Brain pericyte (primary cell): ENCODE measurements at regions not wholly inside any gene's neighbourhood (a gene's known extent, or its start where the extent isn't known, plus 50 kb on each side); places are given as distances from the start of the nearest gene placed in this dataset.

Source experiments
- DNase-seq: peaks from one replicate; pipeline ENCODE4 v3.0.0-alpha.2; 2012; ENCODE audit warnings: low read depth, low spot score

- no peak for DNase-seq
Observed at GRCh38 chr2:51153236-51153635, 121.3 kb upstream of the NRXN1 start.

GRCh38 chr2:51151490-51152140 is 119.7 kb upstream of the NRXN1 start:
- DNase-seq: no peak

- no peak for DNase-seq
Observed at GRCh38 chr2:51149725-51150124, 117.8 kb upstream of the NRXN1 start.

- no peak for DNase-seq
Observed at GRCh38 chr2:51145761-51146160, 113.8 kb upstream of the NRXN1 start.

- no peak for DNase-seq
Observed at GRCh38 chr2:51120754-51121280, 88.9 kb upstream of the NRXN1 start.

GRCh38 chr2:51111532-51111931 is 79.6 kb upstream of the NRXN1 start:
- DNase-seq: no peak

GRCh38 chr2:51108794-51109193 is 76.9 kb upstream of the NRXN1 start:
- no peak for DNase-seq

GRCh38 chr2:51107841-51108240 is 75.9 kb upstream of the NRXN1 start:
- no peak for DNase-seq

- no peak for DNase-seq
Observed at GRCh38 chr2:51105811-51106210, 73.9 kb upstream of the NRXN1 start.

GRCh38 chr2:51103205-51103604 is 71.3 kb upstream of the NRXN1 start:
- DNase-seq: no peak

- no peak for DNase-seq
Observed at GRCh38 chr2:51093016-51093415, 61.1 kb upstream of the NRXN1 start.

- no peak for DNase-seq
Observed at GRCh38 chr2:51085420-51086068, 53.6 kb upstream of the NRXN1 start.

- DNase-seq: no peak
Observed at GRCh38 chr2:51084750-51085149, 52.8 kb upstream of the NRXN1 start.
